IPS DF 6.9 (cell line): ENCODE measurements at regions not wholly inside any gene's neighbourhood (a gene's known extent, or its start where the extent isn't known, plus 50 kb on each side); places are given as distances from the start of the nearest gene placed in this dataset.

Experiments used
- DNase-seq: peaks from one replicate; pipeline ENCODE4 v3.0.0-alpha.2; 2013; ENCODE audit warnings: low read depth, low spot score
- H3K27ac ChIP-seq: one replicate; pipeline ENCODE4 v1.5.1; 2013; ENCODE audit warnings: low read length, control low read depth
- H3K27me3 ChIP-seq: 2 replicates; pipeline ENCODE4 v1.6.1; 2013; ENCODE audit warnings: mild to moderate bottlenecking, low read length; ENCODE audit not compliant: control insufficient read depth, insufficient read depth
- H3K36me3 ChIP-seq: 2 replicates; pipeline ENCODE4 v1.6.1; 2013; ENCODE audit warnings: low read length; ENCODE audit not compliant: control insufficient read depth, insufficient read depth
- H3K4me1 ChIP-seq: 2 replicates; pipeline ENCODE4 v1.6.1; 2013; ENCODE audit warnings: low read length; ENCODE audit not compliant: control insufficient read depth, insufficient read depth
- H3K4me3 ChIP-seq: 2 replicates; pipeline ENCODE4 v1.5.1; 2013; ENCODE audit warnings: mild to moderate bottlenecking, low read length
- H3K9me3 ChIP-seq: 2 replicates; pipeline ENCODE4 v1.6.1; 2013; ENCODE audit warnings: low read length, inconsistent platforms; ENCODE audit not compliant: control insufficient read depth, insufficient read depth
- WGBS: extraction: QIAGEN DNeasy Blood & Tissue Kit; methylation state at CpG from one replicate; pipeline ENCODE4 v1.1.7; 2013; ENCODE audit warnings: mixed read lengths, missing lambda C conversion rate; ENCODE audit not compliant: insufficient read length, insufficient coverage; 5-methylcytosine and 5-hydroxymethylcytosine counted together

DNA sequence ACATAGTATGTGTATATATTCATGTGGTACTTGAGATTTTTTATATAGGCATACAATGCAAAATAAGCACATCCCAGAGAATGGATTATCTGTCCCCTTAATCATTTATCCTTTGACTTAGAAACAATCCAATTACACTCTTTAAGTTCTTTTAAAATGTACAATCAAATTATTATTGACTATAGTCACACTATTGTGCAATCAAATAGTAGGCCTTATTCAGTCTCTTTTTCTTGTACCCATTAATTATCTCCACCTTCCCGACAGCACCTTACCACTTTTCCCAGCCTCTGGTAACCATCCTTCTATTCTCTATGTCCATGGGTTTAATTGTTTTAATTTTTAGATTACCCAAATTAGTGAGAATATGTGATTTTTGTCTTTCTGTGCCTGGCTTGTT, 914.1 kb downstream of the CCDC85A start:
- no peaks in the 10 kb centered on the region for H3K36me3 ChIP-seq
- DNase-seq = no peak
- H3K27me3 ChIP-seq = no peaks in the 10 kb centered on the region
- no peak overlapping the region for H3K27ac ChIP-seq
- H3K4me1 ChIP-seq = no peaks in the 10 kb centered on the region
- H3K9me3 ChIP-seq = no peaks in the 10 kb centered on the region
- no CpG with 5 or more reads among the region's 1 CpG for WGBS
- H3K4me3 ChIP-seq = no peak overlapping the region

GRCh38 chr2:57100436-57100835, 916.6 kb downstream of the CCDC85A start:
- Histone ChIP-seq H3K27ac (no peak overlapping the region), H3K4me1 (no peaks in the 10 kb centered on the region), H3K27me3 (no peaks in the 10 kb centered on the region), H3K4me3 (no peak overlapping the region), H3K36me3 (no peaks in the 10 kb centered on the region), H3K9me3 (no peaks in the 10 kb centered on the region)
- no peak for DNase-seq

DNA sequence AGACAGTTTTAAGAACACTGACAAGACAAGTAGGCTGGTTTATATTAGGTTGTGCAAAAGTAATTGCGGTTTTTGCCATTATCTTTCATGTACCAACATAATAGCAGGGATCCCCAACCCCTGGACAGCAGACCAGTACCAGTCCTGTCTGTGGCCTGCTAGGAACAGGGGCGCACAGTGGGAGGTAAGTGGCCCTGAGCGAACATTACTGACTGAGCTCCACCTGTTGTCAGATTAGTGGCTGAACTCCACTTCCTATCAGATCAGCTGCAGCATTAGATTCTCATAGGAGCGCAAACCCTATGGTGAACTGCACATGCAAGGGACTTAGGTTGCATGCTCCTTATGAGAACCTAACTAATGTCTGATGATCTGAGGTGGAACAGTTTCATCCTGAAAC, 921.9 kb downstream of the CCDC85A start:
- no CpG with 5 or more reads among the region's 4 CpGs for WGBS
- Histone ChIP-seq H3K36me3 (no peaks in the 10 kb centered on the region), H3K4me1 (no peaks in the 10 kb centered on the region), H3K9me3 (no peaks in the 10 kb centered on the region; the same call in 1 of the 2 replicates), H3K27ac (no peak overlapping the region), H3K4me3 (no peak overlapping the region), H3K27me3 (no peaks in the 10 kb centered on the region)
- no peak for DNase-seq

GRCh38 chr2:57107353-57107752, 923.6 kb downstream of the CCDC85A start:
- H3K4me3 ChIP-seq = no peak overlapping the region
- no peak overlapping the region for H3K27ac ChIP-seq
- WGBS = no CpG with 5 or more reads among the region's 2 CpGs
- no peaks in the 10 kb centered on the region for H3K4me1 ChIP-seq
- H3K9me3 ChIP-seq = no peaks in the 10 kb centered on the region; the same call in 1 of the 2 replicates
- no peaks in the 10 kb centered on the region for H3K36me3 ChIP-seq
- no peak for DNase-seq
- H3K27me3 ChIP-seq = no peaks in the 10 kb centered on the region

DNA sequence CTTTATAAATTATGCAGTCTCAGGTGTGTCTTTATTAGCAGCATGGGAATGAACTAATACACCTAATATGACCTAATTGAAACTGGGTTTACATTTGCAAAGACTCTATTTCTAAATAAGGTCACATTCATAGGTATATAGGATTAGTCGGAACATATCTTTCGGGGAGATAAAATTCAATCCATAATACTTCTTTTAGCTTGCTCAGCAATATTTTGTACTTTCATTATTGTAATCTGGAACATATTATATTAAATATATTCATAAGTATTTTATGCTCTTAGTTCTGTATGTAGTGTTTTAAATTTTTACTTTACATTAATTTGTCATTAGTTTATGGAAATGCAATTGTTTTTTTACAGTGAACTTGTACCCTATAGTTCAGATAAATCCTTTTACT, 927.7 kb downstream of the CCDC85A start:
- WGBS = no CpG with 5 or more reads among the region's 2 CpGs
- no peak overlapping the region for H3K4me3 ChIP-seq
- H3K4me1 ChIP-seq = no peaks in the 10 kb centered on the region
- DNase-seq = no peak
- no peaks in the 10 kb centered on the region; the same call in 1 of the 2 replicates for H3K9me3 ChIP-seq
- no peaks in the 10 kb centered on the region for H3K27me3 ChIP-seq
- H3K36me3 ChIP-seq = no peaks in the 10 kb centered on the region
- H3K27ac ChIP-seq = no peak overlapping the region

- Histone ChIP-seq H3K27ac (no peak overlapping the region), H3K4me3 (no peak overlapping the region), H3K4me1 (no peaks in the 10 kb centered on the region), H3K27me3 (no peaks in the 10 kb centered on the region), H3K9me3 (no peaks in the 10 kb centered on the region), H3K36me3 (no peaks in the 10 kb centered on the region)
- DNase-seq = no peak
Measured at GRCh38 chr2:57119141-57119540, 927.5 kb upstream of the VRK2 start.

GRCh38 chr2:57126410-57126809, 920.2 kb upstream of the VRK2 start:
- Histone ChIP-seq H3K27me3 (no peaks in the 10 kb centered on the region), H3K4me1 (no peaks in the 10 kb centered on the region), H3K36me3 (no peaks in the 10 kb centered on the region), H3K9me3 (no peaks in the 10 kb centered on the region), H3K27ac (no peak overlapping the region), H3K4me3 (no peak overlapping the region)
- no peak for DNase-seq
- no CpG with 5 or more reads among the region's 2 CpGs for whole genome bisulfite sequencing

DNA sequence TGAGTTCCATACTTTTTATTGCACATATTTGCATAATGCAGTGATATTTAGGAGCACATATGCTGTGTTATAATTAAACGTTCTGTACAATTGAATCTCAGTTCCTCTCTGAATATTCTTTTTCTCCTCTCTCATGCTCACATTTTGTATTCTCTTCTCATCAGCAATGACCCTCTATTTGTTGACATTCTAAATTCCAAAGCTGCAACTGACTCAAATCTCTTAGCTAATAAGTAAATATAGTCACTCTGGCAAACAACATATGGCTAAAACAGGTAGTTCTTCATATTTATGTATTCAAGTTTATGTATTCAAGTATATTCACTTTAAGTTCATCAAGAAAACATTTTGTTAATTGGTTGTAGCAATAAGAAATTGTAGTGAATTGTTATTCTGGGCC, 907.4 kb upstream of the VRK2 start:
- Histone ChIP-seq H3K27ac (no peak overlapping the region), H3K4me3 (no peak overlapping the region), H3K27me3 (no peaks in the 10 kb centered on the region), H3K36me3 (no peaks in the 10 kb centered on the region), H3K4me1 (no peaks in the 10 kb centered on the region), H3K9me3 (no peaks in the 10 kb centered on the region)
- no CpG with 5 or more reads among the region's 1 CpG for WGBS
- no peak for DNase-seq

DNA sequence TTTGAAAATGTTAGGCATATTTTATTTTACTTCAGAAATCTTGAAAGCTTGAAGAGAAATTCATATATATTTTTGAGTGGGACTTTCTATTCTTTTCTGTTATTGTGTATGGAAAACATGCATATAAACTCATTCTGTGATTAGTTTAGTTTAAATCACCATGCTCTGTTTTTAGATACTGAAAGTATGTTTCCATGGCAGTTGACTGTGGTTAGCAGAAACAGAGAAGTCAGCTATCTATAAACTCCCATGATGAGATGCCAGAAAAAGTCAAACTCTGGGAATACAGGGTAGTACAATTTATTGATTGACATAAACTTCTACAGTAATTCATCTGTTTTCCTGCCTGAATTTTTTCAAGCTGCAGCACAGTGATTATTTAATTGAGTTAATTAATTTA, 905.3 kb upstream of the VRK2 start:
- Histone ChIP-seq H3K27ac (no peak overlapping the region), H3K4me3 (no peak overlapping the region), H3K4me1 (no peaks in the 10 kb centered on the region), H3K27me3 (no peaks in the 10 kb centered on the region), H3K9me3 (no peaks in the 10 kb centered on the region), H3K36me3 (no peaks in the 10 kb centered on the region)
- DNase-seq = no peak

- no CpG with 5 or more reads among the region's 1 CpG for WGBS
- DNase-seq = no peak
- H3K4me1 ChIP-seq = no peaks in the 10 kb centered on the region
- H3K9me3 ChIP-seq = no peaks in the 10 kb centered on the region
- no peak overlapping the region for H3K27ac ChIP-seq
- H3K27me3 ChIP-seq = no peaks in the 10 kb centered on the region
- H3K36me3 ChIP-seq = no peaks in the 10 kb centered on the region
- H3K4me3 ChIP-seq = no peak overlapping the region
Measured at GRCh38 chr2:57146951-57147350, 899.7 kb upstream of the VRK2 start.

DNA sequence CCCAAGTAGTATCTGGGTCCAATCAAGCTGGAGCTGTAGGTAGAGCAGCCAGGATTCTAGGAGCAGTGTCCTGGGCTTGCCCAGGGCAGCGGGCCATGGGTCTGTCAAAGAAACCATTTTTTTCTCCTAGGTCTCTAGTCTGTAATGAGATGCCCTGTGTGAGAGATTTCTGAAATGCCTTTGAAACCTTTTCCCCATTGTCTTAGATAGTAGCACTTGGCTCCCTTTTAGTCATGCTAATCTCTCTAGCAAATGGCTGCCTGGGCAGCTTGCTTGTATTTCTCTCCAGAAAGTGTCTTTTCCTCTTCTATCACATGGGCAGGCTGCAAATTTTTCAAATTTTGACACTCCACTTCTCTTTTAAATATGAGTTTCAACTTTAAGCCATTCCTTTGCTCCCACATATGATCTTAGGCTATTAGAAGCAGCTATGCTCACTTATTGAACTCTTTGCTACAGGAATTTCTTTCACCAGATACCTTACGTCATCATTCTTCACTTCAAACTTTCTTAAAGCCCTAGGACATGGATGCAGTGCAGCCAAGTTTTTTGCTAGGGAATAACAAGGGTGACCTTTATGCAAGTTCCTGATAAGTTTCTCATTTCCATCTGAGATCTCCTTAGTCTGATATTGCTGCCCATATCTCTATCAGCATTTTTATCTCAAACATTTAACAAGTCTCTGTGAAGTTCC, 890.2 kb upstream of the VRK2 start:
- Histone ChIP-seq H3K27ac (no peak overlapping the region), H3K4me3 (no peak overlapping the region), H3K9me3 (no peaks in the 10 kb centered on the region), H3K36me3 (no peaks in the 10 kb centered on the region), H3K27me3 (no peaks in the 10 kb centered on the region), H3K4me1 (no peaks in the 10 kb centered on the region; the same call in 1 of the 2 replicates)
- no peak for DNase-seq
- WGBS = no CpG with 5 or more reads among the region's 2 CpGs
